GM13977 (cell line): ENCODE measurements at regions not wholly inside any gene's neighbourhood (a gene's known extent, or its start where the extent isn't known, plus 50 kb on each side); places are given as distances from the start of the nearest gene placed in this dataset.

Experiments used
- DNase-seq: peaks from one replicate; pipeline ENCODE4 v3.0.0; 2012; ENCODE audit warnings: low spot score
- in situ Hi-C: fragments of 300-500 bp; cut with MboI; formaldehyde crosslinking; loops from one replicate; pipeline ENCODE4 v1.12.0; 2022; ENCODE audit warnings: low sequenced_read_pairs, low pct_unique_long_range_greater_than_20kb, mixed read lengths, inconsistent platforms; ENCODE audit not compliant: unreplicated experiment
- TF ChIP-seq, protein P1 (sequence below): IDR thresholded peaks from 2 replicates; pipeline ENCODE4 v1.5.1; 2012; ENCODE audit warnings: mild to moderate bottlenecking, control low read depth; ENCODE audit not compliant: insufficient read depth; ENCODE audit errors: extremely low read depth, missing control alignments

DNA sequence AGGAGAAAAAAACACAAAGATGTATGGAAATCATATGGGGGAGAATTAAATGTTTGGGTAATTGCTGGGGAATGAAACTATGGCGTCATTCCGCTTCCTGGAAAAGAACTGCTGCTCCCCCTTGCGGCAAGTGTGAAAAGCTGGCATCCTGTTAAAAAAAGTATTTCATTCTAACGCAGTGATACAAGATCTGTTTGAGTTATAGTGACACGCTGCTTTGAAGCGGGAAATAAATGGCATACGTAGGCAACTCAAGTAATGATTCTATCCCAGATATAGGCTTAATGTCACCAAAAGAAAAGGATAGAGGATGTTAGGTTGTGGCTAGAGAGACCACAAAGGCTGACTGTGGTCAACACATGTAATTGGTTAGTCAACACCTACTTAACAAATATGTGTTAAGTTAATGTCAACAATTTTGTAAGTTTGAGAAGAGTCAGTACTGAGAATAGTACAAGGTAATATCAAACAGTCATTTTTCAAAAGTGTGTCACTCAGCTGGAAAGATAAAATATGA lies 70.2 kb upstream of the ALDH1A1 start:
- in situ Hi-C loops, result no loop called here
- peak; percentile 7 for DNase-seq
- TF ChIP-seq, protein P1, sequence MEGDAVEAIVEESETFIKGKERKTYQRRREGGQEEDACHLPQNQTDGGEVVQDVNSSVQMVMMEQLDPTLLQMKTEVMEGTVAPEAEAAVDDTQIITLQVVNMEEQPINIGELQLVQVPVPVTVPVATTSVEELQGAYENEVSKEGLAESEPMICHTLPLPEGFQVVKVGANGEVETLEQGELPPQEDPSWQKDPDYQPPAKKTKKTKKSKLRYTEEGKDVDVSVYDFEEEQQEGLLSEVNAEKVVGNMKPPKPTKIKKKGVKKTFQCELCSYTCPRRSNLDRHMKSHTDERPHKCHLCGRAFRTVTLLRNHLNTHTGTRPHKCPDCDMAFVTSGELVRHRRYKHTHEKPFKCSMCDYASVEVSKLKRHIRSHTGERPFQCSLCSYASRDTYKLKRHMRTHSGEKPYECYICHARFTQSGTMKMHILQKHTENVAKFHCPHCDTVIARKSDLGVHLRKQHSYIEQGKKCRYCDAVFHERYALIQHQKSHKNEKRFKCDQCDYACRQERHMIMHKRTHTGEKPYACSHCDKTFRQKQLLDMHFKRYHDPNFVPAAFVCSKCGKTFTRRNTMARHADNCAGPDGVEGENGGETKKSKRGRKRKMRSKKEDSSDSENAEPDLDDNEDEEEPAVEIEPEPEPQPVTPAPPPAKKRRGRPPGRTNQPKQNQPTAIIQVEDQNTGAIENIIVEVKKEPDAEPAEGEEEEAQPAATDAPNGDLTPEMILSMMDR, result peak; percentile 76

- TF ChIP-seq, protein P1, result no peak
- no peak for DNase-seq
- in situ Hi-C loops, result no loop called here
Observed at GRCh38 chr9:73022353-73022752, 69.5 kb upstream of the ALDH1A1 start.

- DNase-seq, result no peak
- TF ChIP-seq, protein P1, result no peak
- in situ Hi-C loops, result no loop called here
Observed at GRCh38 chr9:73020877-73021276, 68.0 kb upstream of the ALDH1A1 start.

DNA sequence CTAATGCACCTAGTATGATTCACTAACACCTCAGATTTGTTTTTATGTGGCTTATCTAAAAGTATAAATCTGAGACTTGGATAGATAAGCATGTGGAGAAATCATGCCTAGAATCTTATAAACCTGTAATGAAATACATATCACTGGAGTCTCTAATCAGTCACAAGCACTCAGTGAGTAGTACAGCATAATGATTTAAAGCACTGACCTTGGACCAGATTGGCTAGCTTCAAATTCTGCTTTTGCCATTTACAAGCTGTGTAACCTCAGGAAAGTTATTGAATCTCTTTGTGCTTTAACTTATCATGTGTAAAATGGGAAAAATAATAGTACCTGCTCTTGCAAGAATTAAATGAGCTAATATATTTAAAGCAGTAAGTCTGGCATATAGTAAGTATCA lies 61.2 kb upstream of the ALDH1A1 start:
- in situ Hi-C loops, result no loop called here
- no peak for DNase-seq
- TF ChIP-seq, protein P1, result no peak

- in situ Hi-C loops, result no loop called here
- TF ChIP-seq, protein P1, result no peak
- no peak for DNase-seq
Observed at GRCh38 chr9:73011956-73012355, 59.1 kb upstream of the ALDH1A1 start.

GRCh38 chr9:73011181-73011750 lies 58.4 kb upstream of the ALDH1A1 start:
- DNase-seq, result no peak
- in situ Hi-C loops, result no loop called here
- TF ChIP-seq, protein P1, result no peak
